Natural killer cell (primary cell): ENCODE measurements at regions not wholly inside any gene's neighbourhood (a gene's known extent, or its start where the extent isn't known, plus 50 kb on each side); places are given as distances from the start of the nearest gene placed in this dataset.

Source experiments
- ATAC-seq, 3 donors: fragments of 150-1000 bp in 2 of 3; fragments of 200-7000 bp in 1 of 3; cut with Tn5 transposase; 1 replicate in 1 of 3; 2 replicates in 2 of 3; pipeline ENCODE4 v1.10.0; 2021; ENCODE audit warnings: mild to moderate bottlenecking in 2 of 3, moderate library complexity in 2 of 3
- DNase-seq, 2 donors: peaks; one replicate each; pipeline versions ENCODE4 v3.0.0 to v3.0.0-alpha.2; 2013 to 2021; ENCODE audit warnings: mixed read lengths in 1 of 2
- H3K27ac ChIP-seq: one replicate; pipeline ENCODE4 v1.5.1; 2013; ENCODE audit warnings: mild to moderate bottlenecking, low read length
- H3K27me3 ChIP-seq: one replicate; pipeline ENCODE4 v1.6.1; 2013; ENCODE audit warnings: low read length; ENCODE audit not compliant: control insufficient read depth, insufficient read depth
- H3K36me3 ChIP-seq: one replicate; pipeline ENCODE4 v1.6.1; 2013; ENCODE audit warnings: low read length; ENCODE audit not compliant: control insufficient read depth, insufficient read depth
- H3K4me1 ChIP-seq: one replicate; pipeline ENCODE4 v1.6.1; 2013; ENCODE audit warnings: low read length; ENCODE audit not compliant: control insufficient read depth, insufficient read depth
- H3K4me3 ChIP-seq: one replicate; pipeline ENCODE4 v1.5.1; 2013; ENCODE audit warnings: low read length
- H3K9me3 ChIP-seq: one replicate; pipeline ENCODE4 v1.6.1; 2013; ENCODE audit warnings: low read length; ENCODE audit not compliant: control insufficient read depth, insufficient read depth
- H3K27ac Mint-ChIP-seq, 2 donors: one replicate each; pipeline ENCODE4 v1.8.0; 2022; ENCODE audit warnings: mild to moderate bottlenecking in 2 of 2, mixed read lengths in 2 of 2, moderate library complexity in 1 of 2
- H3K27me3 Mint-ChIP-seq, 2 donors: one replicate each; pipeline ENCODE4 v1.8.0; 2022; ENCODE audit warnings: low read depth in 2 of 2, mixed read lengths in 2 of 2
- H3K36me3 Mint-ChIP-seq: one replicate; pipeline ENCODE4 v1.8.0; 2022; ENCODE audit warnings: mixed read lengths
- H3K4me1 Mint-ChIP-seq, 2 donors: one replicate each; pipeline ENCODE4 v1.8.0; 2022; ENCODE audit warnings: mixed read lengths in 2 of 2
- H3K4me3 Mint-ChIP-seq: one replicate; pipeline ENCODE4 v1.8.0; 2022; ENCODE audit warnings: mild to moderate bottlenecking, moderate library complexity, mixed read lengths
- H3K9me3 Mint-ChIP-seq, 2 donors: one replicate each; pipeline ENCODE4 v1.8.0; 2022; ENCODE audit warnings: mixed read lengths in 2 of 2
- CTCF ChIP-seq: fragments of 200-600 bp; IDR thresholded peaks from one replicate; pipeline ENCODE4 v1.8.0; 2022; ENCODE audit warnings: antibody characterized with exemption
- WGBS: methylation state at CpG from one replicate; pipeline ENCODE4 v1.1.7; 2013; ENCODE audit warnings: missing lambda C conversion rate; ENCODE audit not compliant: insufficient coverage; 5-methylcytosine and 5-hydroxymethylcytosine counted together
- intact Hi-C: fragments of 100-400 bp; cut with micrococcal nuclease; formaldehyde crosslinking; loops from one replicate; pipeline ENCODE4 v1.14.2; 2022

- no peaks in the 10 kb centered on the region for H3K36me3 Mint-ChIP-seq
- Histone ChIP-seq H3K4me1 (no peaks in the 10 kb centered on the region), H3K27me3 (no peaks in the 10 kb centered on the region), H3K36me3 (no peaks in the 10 kb centered on the region), H3K27ac (no peak overlapping the region), H3K4me3 (no peak overlapping the region), H3K9me3 (no peaks in the 10 kb centered on the region)
- DNase-seq: no peak
- H3K4me1 Mint-ChIP-seq: no peaks in the 10 kb centered on the region
- TF ChIP-seq CTCF: no peak
- H3K27me3 Mint-ChIP-seq: no peaks in the 10 kb centered on the region
- no peak for ATAC-seq
- H3K27ac Mint-ChIP-seq: no peak overlapping the region
- intact Hi-C loops: no loop called here
- H3K4me3 Mint-ChIP-seq: no peak overlapping the region
- WGBS: 90% methylated on average over 1 of the region's 2 CpGs
- H3K9me3 Mint-ChIP-seq: peaks cover 7 to 11% of the 10 kb centered on the region in 2 donors
Observed at GRCh38 chr18:1468550-1468949, 563.9 kb downstream of the ADCYAP1 start.

- 86% methylated on average over 7 of the region's 7 CpGs for WGBS
- H3K4me3 ChIP-seq: no peak overlapping the region
- no peaks in the 10 kb centered on the region for H3K4me1 ChIP-seq
- no peak overlapping the region for H3K27ac ChIP-seq
- H3K36me3 ChIP-seq: no peaks in the 10 kb centered on the region
- no peaks in the 10 kb centered on the region for H3K27me3 ChIP-seq
- DNase-seq (no peak), ATAC-seq (no peak)
- H3K9me3 Mint-ChIP-seq: peaks cover 0 to 3% of the 10 kb centered on the region in 2 donors
- H3K4me3 Mint-ChIP-seq: no peak overlapping the region
- no peaks in the 10 kb centered on the region for H3K9me3 ChIP-seq
- H3K27me3 Mint-ChIP-seq: no peaks in the 10 kb centered on the region
- H3K36me3 Mint-ChIP-seq: no peaks in the 10 kb centered on the region
- no peak for TF ChIP-seq CTCF
- intact Hi-C loops: no loop called here
- no peak overlapping the region for H3K27ac Mint-ChIP-seq
- H3K4me1 Mint-ChIP-seq: no peaks in the 10 kb centered on the region
Observed at GRCh38 chr18:1475867-1476266, 571.2 kb downstream of the ADCYAP1 start.

GRCh38 chr18:1480309-1480708, 575.6 kb downstream of the ADCYAP1 start:
- no peaks in the 10 kb centered on the region for H3K27me3 Mint-ChIP-seq
- no peaks in the 10 kb centered on the region for H3K4me1 ChIP-seq

More at GRCh38 chr18:1480309-1480708, 575.6 kb downstream of the ADCYAP1 start:
- WGBS: no CpG with 5 or more reads among the region's 2 CpGs
- TF ChIP-seq CTCF: no peak
- Histone ChIP-seq H3K27ac (no peak overlapping the region), H3K9me3 (no peaks in the 10 kb centered on the region), H3K27me3 (no peaks in the 10 kb centered on the region), H3K4me3 (no peak overlapping the region), H3K36me3 (no peaks in the 10 kb centered on the region)
- Mint-ChIP-seq H3K9me3 (peaks cover 0 to 4% of the 10 kb centered on the region in 2 donors), H3K4me3 (no peak overlapping the region), H3K4me1 (no peaks in the 10 kb centered on the region), H3K36me3 (no peaks in the 10 kb centered on the region), H3K27ac (no peak overlapping the region)
- ATAC-seq (no peak), DNase-seq (no peak)
- intact Hi-C loops: no loop called here
